EL (cell line): ENCODE measurements at regions not wholly inside any gene's neighbourhood (a gene's known extent, or its start where the extent isn't known, plus 50 kb on each side); places are given as distances from the start of the nearest gene placed in this dataset.
A peak's percentile ranks its signal among the peaks of the same experiment; 100 is the strongest.
"Not testable (repeated sequence)": the region's sequence is repeated elsewhere in the genome, so short reads cannot be mapped to it uniquely, and the experiment has no call there.

Experiments used
- DNase-seq: peaks from one replicate; pipeline ENCODE4 v3.0.0-alpha.2; 2016

DNA sequence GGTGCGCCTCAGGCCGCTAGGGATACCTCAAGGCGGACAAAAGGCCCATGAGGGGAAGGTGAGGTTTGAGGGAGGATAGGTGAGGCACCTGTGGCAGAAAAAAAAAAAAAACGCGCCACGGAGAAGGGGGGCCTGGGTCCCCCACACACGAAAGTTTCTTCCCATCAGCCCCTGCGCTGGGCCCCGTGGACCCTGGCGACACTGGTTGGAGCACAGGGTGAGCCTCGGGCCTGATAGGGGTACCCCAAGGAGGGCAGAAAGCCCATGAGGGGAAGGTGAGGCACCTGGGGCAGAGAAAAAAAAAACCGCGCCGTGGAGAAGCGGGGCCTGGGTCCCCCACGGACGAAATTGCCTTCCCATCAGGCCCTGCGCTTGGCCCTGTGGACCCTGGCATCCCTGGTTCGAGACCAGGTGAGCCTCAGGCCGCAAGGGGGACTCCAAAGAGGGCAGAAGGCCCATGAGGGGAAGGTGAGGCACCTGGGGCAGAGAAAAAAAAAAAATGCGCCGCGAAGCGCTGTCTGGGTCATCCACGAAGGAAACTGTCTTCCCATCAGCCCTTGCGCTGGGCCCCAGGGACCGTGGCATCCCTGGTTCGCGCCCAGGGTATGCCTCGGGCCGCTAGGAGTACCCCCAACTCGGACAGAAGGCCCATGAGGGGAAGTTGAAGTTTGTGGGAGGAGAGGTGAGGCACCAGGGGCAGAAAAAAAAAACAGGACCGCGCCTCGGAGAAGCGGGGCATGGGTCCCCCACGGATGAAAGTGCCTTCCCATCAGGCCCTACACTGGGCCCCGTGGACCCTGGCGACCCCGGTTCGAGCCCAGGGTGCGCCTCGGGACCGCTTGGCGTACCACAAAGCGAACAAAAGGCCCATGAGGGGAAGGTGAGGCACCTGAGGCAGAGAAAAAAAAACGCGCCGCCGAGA, 226.2 kb downstream of the CCDC74A start:
- no peak for DNase-seq

DNA sequence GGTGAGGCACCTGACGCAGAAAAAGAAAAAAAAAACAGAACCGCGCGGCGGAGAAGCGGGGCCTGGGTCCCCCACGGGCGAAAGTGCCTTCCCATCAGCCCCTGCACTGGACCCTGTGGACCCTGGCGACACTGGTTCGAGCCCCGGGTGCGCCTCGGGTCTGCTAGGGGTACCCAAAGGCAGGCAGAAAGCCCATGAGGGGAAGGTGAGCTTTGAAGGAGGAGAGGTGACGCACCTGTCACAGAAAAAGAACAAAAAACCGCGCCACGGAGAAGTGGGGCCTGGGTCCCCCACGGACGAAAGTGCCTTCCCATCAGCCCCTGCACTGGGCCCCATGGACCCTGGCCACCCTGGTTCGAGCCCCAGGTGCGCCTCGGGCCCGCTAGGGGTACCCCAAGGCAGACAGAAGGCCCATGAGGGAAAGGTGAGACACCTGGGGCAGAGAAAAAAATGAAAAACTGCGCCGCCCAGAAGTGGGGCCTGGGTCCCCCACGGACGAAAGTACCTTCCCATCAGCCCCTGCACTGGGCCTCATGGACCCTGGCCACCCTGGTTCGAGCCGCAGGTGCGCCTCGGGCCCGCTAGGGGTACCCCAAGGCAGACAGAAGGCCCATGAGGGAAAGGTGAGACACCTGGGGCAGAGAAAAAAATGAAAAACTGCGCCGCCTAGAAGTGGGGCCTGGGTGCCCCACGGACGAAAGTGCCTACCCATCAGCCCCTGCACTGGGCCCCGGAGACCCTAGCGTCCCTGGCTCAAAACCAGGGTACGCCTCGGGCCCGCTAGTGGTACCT, 227.4 kb downstream of the CCDC74A start:
- DNase-seq: no peak

DNA sequence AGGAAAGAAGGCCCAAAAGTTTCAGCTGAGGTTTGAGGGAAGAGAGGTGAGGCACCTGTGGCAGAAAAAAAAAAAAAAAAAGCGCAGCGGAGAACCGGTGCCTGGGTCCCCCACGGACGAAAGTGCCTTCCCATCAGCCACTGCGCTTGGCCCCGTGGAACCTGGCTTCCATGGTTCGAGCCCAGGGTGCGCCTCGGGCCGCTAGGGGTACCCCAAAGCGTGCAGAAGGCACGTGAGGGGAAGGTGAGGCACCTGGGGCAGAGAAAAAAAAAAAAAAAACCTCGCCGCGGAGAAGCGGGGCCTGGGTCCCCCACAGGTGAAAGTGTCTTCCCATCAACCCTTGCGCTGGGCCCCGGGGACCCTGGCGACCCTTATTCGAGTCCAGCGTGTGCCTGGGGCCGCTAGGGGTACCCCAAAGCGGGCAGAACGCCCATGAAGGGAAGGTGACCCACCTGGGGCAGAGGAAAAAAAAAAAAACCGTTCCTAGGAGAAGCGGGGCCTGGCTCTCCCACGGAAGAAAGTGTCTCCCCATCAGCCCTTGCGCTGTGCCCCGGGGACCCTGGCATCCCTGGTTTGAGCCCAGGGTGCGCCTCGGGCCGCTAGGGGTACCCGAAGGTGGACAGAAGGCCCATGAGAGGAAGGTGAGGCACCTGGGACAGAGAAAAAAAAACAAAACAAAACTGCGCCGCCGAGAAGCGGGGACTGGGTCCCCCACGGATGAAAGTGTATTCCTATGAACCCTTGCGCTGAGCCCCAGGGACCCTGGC, 228.6 kb downstream of the CCDC74A start:
- no peak for DNase-seq

DNA sequence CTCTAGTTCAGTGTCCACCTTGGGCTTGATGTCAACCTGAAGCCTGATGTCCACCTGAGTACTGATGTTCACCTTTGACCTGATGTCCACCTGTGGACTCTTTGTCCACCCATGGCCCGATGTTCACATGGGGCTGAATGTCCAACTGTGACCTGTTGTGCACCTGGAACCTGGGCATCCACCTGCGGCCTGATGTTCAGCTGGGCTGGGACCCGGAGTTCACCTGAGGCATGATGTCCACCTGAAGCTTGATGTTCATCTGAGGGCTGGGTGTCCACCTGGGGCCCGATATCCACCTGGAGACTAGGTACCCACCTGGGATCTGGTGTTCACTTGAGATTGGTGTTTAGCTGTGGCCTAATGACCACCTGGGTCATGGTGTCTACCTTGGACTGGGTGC, 231.3 kb downstream of the CCDC74A start:
- not testable (repeated sequence) for DNase-seq

DNA sequence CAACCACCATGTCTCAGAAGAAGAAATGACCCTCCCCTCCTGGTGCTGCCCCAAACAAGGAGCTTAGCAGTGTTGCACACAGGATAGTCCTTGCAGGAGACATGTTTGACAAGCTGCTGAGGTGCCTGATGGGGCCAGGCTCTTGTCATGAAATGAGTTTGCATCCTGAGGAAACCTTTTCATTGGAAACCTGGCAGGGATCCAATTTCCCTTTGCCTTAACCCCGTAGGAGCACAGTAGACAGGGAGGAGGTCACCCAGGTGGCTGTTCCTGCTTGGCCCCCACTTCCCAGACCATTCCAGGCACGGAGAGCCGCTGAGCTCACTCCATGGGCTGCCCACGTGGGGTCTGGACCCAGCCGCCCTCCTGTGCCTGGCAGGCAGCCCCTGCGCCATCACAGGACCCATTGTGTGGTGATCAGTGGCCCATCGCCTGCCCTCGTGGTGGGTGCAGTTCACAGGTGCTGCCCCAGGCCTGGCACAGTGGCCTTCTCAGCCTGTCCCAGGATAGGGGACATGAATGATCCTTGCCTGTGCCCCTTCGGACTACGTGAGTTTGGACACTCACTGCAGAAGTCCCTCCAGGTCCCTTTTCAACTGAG, 247.4 kb downstream of the CCDC74A start:
- DNase-seq: not testable (repeated sequence)

DNA sequence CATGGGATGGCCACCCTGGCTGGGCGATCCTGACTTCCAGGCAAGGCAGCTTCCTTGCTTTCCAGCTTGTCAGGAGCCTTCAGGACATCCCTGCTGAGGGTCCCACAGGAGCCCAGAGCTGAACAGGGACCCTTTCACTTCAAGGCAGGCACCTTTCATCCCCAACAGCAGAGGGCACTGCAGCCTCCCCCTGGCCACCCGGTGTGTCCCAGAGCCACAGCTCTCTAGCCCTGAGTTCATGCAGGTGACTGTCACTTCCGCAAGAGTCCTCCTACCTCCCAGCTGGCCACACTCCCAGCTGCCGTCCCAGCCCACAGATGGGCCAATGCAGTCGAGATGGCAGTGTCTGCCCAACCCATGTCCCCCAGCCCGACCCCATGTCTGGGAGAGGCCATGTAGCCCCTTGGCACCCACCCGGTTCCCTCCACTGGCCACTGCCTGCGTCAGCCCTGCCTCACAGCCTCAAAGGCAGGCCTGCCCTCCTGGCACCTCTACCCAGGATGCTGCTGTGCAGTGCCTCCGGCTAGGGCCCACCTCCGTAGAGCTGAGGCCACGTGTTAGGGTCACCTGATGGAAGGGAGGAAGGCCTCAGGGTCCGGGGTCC, 248.3 kb downstream of the CCDC74A start:
- DNase-seq: not testable (repeated sequence)

DNA sequence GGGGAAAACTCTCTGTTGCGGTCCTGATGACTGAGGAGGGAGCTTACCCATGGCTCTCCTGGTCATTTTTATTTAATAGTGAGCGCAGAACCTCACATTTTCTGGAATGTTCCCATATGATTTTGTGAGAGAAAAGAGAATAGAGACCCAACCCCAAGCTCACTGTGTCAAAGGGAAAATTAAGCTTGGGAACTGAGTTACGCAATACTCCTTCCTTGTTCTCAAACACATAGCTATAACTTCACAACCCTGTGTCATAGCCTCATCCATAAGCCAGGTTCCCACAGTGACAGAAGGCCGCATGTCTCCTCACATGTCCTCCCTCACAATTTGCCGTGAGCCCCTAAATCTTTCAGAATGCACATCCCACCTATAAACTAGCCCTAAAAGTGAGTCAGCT, 252.8 kb downstream of the CCDC74A start:
- not testable (repeated sequence) for DNase-seq

DNA sequence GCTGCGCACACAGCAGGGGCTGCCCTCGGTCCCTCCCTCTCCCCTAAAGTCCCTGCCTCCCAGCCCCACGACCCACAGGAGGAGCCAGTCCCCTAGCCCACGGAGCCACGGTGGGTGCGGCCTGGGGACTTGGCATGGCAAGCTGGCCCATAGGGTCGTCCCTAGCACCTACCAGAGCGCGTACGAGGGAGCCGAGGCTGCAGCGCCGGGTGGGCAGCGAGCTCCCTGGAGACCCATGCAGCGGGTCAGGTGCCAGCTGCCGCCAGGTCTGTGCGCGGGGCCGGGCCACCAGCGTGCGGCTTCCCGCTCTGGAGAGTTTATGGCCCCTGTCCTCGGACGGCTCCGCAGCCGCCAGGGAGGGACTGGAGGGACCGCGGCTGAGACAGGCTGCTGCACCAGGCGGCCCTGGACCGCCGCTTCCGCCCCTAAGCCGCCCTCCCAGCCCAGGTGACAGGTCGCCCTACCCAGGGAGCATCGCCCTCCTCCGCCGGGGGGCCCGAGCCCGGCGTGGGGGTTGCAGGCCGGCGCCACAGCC, 273.6 kb downstream of the CCDC74A start:
- no peak for DNase-seq

DNA sequence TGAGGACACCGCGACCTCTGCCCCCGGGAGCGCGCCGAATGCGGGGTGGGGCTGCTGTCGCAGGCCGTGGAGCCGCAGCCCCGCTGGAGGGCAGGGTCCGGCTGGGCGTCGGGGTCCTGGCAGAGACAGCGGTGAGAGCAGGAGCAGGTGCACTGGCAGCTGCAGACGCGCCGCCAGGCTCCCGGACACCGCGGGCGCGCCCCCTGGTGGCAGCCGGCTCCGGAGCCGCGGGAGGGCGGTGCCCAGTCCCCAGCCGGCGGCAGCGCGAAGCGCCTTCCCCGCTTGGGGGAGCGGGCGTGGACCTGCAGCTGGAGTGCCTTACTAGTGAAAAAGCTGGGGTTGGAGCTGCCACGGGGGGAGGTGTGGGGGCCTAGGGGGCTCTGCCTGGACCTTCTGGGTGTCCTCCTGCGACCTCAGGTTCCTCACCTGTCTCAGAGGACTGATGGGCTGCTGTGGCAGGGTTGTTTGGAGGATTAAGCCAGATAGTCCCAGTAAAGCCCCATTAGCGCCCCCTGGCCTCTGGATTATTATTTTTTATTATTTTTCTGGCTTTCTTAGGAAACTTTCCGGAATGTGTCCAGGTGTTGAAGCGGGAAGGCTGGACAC, 274.2 kb downstream of the CCDC74A start:
- peak; percentile 61 for DNase-seq

DNA sequence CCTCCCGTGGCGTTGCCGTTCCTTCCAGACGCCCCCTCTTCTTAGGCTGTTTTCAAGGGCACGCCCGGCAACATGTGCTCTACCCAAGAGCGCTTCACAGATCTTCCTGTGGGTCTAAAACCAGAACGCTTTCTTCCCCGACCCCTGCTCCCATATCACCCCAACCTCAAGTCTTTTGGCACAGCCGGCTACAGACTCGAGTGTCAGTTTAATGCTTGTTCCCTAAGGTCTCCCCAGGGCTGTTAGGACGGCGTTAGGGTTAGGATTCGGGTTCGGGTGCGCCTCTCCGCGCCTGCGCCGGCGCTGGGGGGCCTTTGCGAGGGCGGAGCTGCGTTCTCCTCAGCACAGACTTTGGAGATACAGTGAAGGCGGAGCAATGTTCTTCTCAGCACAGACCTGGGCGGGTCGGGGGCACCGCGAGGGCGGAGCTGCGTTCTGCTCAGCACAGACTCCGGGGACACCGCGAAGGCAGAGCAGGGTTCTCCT, 274.7 kb downstream of the CCDC74A start:
- DNase-seq: peak; percentile 13

DNA sequence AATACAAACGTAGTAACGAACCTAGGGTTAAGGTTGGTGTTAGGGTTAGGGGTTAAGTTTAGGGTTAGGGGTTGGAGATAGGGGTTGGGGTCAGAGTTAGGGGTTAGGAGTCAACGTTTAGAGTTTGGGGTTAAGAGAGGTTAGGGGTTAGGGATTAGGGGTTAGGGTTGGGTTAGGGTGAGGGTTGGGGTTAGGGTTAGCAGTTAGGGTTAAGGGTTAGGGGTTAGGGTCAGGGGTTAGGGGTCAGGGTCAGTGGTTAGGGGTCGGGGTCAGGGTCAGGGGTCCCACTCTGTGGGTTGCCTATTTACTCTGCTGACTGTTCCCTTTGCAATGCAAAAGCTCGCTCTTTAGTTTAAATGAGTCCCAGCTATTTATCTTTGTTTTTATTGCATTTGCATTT, 275.5 kb downstream of the CCDC74A start:
- not testable (repeated sequence) for DNase-seq

DNA sequence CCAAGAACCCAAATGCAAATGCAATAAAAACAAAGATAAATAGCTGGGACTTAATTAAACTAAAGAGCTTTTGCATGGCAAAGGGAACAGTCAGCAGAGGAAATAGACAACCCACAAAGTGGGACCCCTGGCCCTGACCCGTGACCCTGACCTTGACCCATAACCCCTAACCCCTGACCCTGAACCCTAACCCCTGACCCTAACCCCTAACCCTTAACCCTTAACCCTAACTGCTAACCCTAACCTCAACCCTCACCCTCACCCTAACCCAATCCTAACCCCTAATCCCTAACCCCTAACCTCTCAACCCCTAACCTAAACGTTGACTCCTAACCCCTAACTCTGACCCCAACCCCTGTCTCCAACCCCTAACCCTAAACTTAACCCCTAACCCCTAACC, 284.9 kb downstream of the CCDC74A start:
- not testable (repeated sequence) for DNase-seq

DNA sequence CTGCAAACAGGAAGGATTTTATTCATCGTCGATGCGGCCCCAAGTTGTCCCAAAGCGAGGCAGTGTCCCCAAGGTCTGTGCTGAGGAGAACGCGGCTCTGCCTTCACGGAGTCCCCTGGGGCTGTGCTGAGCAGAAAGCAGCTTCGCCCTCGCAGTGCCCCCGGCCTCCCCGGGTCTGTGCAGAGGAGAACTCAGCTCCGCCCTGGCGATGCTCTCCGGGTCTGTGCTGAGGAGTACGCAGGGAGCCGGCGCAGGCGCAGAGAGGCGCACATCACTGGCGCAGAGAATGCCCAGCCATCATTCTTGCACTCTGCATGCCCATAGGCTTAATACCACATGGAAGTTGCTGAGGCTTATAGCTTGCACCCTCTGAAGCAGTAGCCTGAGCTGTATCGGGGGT, 285.7 kb downstream of the CCDC74A start:
- not testable (repeated sequence) for DNase-seq

DNA sequence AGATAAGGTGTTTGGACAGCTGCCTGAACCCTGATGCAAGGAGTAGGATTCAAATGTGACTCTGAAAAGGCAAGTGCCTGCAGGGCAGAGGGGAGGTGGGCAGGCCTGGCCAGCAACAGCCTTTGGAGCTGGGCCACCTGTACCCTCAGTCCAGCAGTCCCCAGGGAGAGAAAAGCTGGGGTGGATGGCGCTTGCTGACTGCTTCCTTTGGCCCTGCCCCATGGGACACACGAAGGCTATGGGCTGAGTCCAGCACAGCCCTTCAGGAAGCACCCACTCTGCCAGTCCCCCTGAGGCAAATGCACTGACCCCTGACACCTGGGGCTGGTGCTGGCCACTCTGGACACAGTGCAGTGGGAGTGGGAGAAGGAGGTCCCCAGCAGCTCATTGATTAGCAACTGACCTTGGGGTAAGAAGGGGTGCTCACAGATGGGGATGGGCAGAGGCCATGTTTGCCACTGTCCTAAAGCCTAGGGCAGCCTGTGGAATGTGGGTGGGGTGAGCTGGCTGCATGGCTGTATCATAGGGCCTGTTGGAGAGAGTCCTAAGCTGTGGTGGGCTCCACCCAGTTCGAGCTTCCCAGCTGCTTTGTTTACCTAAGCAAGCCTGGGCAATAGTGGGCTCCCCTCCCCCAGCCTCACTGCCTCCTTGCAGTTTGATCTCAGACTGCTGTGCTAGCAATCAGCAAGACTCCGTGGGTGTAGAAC, 290.7 kb downstream of the CCDC74A start:
- DNase-seq: not testable (repeated sequence)

DNA sequence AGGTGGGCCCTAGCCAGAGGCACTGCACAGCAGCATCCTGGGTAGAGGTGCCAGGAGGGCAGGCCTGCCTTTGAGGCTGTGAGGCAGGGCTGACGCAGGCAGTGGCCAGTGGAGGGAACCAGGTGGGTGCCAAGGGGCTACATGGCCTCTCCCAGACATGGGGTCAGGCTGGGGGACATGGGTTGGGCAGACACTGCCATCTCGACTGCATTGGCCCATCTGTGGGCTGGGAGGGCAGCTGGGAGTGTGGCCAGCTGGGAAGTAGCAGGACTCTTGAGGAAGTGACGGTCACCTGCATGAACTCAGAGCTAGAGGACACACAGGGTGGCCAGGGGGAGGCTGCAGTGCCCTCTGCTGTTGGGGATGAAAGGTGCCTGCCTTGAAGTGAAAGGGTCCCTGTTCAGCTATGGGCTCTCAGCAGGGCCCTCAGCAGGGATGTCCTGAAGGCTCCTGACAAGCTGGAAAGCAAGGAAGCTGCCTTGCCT, 294.6 kb downstream of the CCDC74A start:
- not testable (repeated sequence) for DNase-seq

DNA sequence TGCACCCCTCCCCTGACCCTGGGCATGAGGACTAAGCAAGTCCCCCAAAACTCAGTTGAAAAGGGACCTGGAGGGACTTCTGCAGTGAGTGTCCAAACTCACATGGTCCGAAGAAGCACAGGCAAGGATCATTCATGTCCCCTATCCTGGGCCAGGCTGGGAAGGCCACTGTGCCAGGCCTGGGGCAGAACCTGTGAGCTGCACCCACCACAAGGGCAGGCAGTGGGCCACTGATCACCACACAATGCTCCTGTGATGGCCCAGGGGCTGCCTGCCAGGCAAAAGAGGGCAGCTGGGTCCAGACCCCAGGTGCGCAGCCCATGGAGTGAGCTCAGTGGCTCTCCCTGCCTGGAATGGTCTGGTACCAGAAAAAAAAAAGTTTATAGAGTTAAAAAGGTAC, 295.4 kb downstream of the CCDC74A start:
- DNase-seq: not testable (repeated sequence)

DNA sequence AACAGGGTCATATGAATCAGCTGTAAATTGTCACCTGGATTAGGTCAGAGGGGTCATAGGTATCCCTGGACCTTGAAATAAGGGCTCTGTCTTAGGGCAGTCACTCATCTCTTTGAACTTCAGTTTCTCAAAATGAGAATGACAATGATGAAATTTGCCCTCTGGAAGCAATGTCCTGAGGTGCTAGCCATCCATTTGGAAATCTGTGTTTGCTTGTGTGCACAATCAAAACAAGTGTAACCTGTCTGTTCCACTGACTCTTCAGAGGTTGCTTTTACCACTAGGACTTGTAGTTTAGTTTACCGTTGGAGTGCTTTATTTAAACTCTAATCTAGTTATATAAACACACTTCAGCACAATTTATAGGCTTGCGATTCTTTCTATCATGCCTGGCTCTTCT, 297.3 kb downstream of the CCDC74A start:
- not testable (repeated sequence) for DNase-seq

DNA sequence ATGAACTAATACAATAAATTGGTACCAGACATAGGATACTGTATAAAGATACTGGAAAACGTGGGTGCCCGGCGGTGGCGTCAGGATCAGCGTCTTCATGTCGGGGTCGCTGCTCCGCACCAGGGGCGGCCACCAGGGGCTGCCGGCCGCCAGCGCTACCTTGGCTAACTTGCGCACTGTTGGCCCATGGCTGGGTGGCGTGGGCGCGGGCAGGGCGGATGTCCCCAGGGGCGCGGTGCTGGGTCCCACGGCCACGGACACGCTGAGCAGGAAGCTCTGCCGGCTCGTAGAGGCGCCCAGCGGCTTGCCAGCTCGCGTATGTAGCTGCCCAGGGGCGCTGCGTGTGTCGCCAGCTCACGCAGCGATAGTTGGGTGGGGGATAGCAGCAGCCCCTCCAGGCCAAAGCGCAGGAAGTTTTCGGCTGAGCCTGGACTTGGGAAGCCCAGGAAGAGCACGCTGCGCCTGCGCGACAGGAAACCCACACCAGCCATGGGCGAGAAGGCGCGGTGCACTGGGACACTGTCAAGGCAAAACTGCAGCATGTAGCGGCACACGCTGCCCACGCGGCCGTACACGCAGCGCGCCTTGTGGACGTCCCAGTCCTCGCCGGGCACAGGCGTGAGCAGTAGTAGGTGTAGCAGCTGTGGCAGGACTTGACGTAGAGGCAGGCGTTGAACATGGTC, 299.9 kb downstream of the CCDC74A start:
- DNase-seq: no peak

DNA sequence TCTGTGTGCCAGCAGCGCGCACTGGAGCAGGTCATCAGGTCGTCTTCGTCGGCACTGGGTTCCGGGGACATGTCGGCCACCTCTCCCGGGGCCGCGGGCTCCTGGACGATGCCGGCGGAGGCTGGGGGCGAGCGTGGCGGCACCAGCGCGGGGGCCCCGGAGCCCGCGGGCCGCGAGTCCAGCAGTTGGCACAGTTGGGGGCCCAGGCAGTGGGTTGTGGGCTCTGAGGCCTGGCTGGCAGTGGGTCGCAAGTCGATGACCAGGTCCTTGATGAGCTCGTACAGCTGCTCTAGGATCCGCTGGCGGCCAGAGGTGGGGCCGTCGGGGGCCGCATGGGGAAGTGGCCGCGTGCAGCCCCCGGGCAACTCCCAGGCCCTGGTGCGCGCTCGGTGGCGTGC, 300.5 kb downstream of the CCDC74A start:
- DNase-seq: no peak
